ENCODE measurements at regions not wholly inside any gene's neighbourhood (a gene's known extent, or its start where the extent isn't known, plus 50 kb on each side); places are given as distances from the start of the nearest gene placed in this dataset.

DNA sequence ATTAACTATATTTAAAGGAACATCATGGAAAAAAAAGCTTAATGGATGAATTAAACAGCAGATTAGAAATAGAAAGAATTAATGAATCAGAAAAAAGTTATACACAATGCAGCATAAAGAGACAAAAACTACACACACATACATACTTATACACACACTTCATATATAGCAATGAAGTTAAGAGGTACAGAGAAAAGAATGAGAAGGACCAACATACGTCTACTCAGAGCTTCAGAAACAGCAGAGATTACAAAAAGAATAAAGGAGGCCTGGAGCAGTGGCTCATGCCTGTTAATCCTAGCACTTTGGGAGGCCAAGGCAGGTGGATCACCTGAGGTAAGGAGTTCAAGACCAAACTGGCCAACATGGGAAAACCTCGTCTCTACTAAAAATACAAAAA, 133.9 kb upstream of the TNPO1 start (continued):
- TF ChIP-seq ZNF462 (CRISPR knock-in tag; IDR thresholded peaks at IDR 0.05) = no peak
- TF ChIP-seq STAT1 (IDR thresholded peaks at IDR 0.05; ENCODE audit: unreplicated experiment) = no peak
- TF ChIP-seq CREB1 (CRISPR knock-in tag; IDR thresholded peaks at IDR 0.05; ENCODE audit: low read depth) = no peak
- TF ChIP-seq POLR2AphosphoS5 (IDR thresholded peaks at IDR 0.05; ENCODE audit: low read depth) = no peak
- no peak for TF ChIP-seq ZNF114 (CRISPR knock-in tag; IDR thresholded peaks at IDR 0.05)

- Histone ChIP-seq H4K20me1 (replicated peaks; ENCODE audit: insufficient read depth) (no peaks in the 10 kb centered on the region), H3K4me2 (no peak overlapping the region), H3K9me2 (ENCODE audit: insufficient read depth) (no peaks in the 10 kb centered on the region; the same call in 1 of the 2 replicates), H3K79me2 (replicated peaks; ENCODE audit: insufficient read depth) (no peaks in the 10 kb centered on the region), H3K36me3 (ENCODE audit: insufficient read depth) (no peaks in the 10 kb centered on the region), H3F3A (replicated peaks; ENCODE audit: low read depth) (no peaks in the 10 kb centered on the region), H2AFZ (no peak overlapping the region), H3K4me1 (ENCODE audit: insufficient read depth) (no peaks in the 10 kb centered on the region), H3K4me3 (no peak overlapping the region), H3K27ac (ENCODE audit: low read depth) (no peak overlapping the region), H3K27me3 (ENCODE audit: insufficient read depth) (no peaks in the 10 kb centered on the region)
- Mint-ChIP-seq H3K4me3 (no peak overlapping the region), H3K4me1 (no peaks in the 10 kb centered on the region), H3K9me3 (peaks cover 9% of the 10 kb centered on the region; the same call in 2 of the 3 replicates), H3K36me3 (ENCODE audit: low read depth) (no peaks in the 10 kb centered on the region; the same call in 2 of the 3 replicates), H3K27me3 (ENCODE audit: insufficient read depth, low read depth, poor library complexity) (peaks cover 3% of the 10 kb centered on the region), H3K27ac (no peak overlapping the region)
- ATAC-seq = no peak
- DNase-seq (ENCODE audit: low spot score) = no peak
- TF ChIP-seq EZH2 (IDR thresholded peaks at IDR 0.05; ENCODE audit: low read depth, unreplicated experiment) (no peak), JUNB (IDR thresholded peaks at IDR 0.05; ENCODE audit: unreplicated experiment) (no peak), ZNF462 (CRISPR knock-in tag; IDR thresholded peaks at IDR 0.05) (no peak), POLR2AphosphoS5 (IDR thresholded peaks at IDR 0.05; ENCODE audit: low read depth) (no peak), STAT1 (IDR thresholded peaks at IDR 0.05; ENCODE audit: unreplicated experiment) (no peak), CREB1 (CRISPR knock-in tag; IDR thresholded peaks at IDR 0.05; ENCODE audit: low read depth) (no peak)
- TF ChIP-seq, protein P1, sequence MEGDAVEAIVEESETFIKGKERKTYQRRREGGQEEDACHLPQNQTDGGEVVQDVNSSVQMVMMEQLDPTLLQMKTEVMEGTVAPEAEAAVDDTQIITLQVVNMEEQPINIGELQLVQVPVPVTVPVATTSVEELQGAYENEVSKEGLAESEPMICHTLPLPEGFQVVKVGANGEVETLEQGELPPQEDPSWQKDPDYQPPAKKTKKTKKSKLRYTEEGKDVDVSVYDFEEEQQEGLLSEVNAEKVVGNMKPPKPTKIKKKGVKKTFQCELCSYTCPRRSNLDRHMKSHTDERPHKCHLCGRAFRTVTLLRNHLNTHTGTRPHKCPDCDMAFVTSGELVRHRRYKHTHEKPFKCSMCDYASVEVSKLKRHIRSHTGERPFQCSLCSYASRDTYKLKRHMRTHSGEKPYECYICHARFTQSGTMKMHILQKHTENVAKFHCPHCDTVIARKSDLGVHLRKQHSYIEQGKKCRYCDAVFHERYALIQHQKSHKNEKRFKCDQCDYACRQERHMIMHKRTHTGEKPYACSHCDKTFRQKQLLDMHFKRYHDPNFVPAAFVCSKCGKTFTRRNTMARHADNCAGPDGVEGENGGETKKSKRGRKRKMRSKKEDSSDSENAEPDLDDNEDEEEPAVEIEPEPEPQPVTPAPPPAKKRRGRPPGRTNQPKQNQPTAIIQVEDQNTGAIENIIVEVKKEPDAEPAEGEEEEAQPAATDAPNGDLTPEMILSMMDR (conservative IDR thresholded peaks at IDR 0.05; ENCODE audit: low read depth in 2 of 2) = no peak
Observed at GRCh38 chr5:72681781-72682180, 134.7 kb upstream of the TNPO1 start.
